Panc1 (cell line): ENCODE measurements at regions not wholly inside any gene's neighbourhood (a gene's known extent, or its start where the extent isn't known, plus 50 kb on each side); places are given as distances from the start of the nearest gene placed in this dataset.

Source experiments
- ATAC-seq: fragments of 200-7000 bp; cut with Tn5 transposase; 2 replicates; pipeline ENCODE4 v1.9.1; 2020; ENCODE audit warnings: mild to moderate bottlenecking, moderate library complexity
- BruUV-seq: library from RNA; stranded (reverse); fragments of 400-500 nt; replicated peaks from 2 replicates; lab custom pipeline; 2021; lab: Mats Ljungman, UMichigan
- CTCF ChIA-PET: fragments of 300-600 bp; sonication (Branson Sonifier 250); formaldehyde crosslinking; loops from one replicate; lab custom pipeline; 2022; ENCODE audit warnings: antibody characterized with exemption; lab: Charles Lee
- POLR2A ChIA-PET: fragments of 300-600 bp; sonication (Branson Sonifier 250); formaldehyde crosslinking; loops from one replicate; lab custom pipeline; 2022; ENCODE audit warnings: antibody characterized with exemption; lab: Charles Lee
- DNase-seq: peaks from one replicate; pipeline ENCODE4 v3.0.0-alpha.2; 2010; ENCODE audit warnings: low read depth, low spot score
- H3K27ac ChIP-seq: 2 replicates; pipeline ENCODE4 v1.5.1; 2011; ENCODE audit warnings: mild to moderate bottlenecking, low read length, inconsistent platforms
- H3K27me3 ChIP-seq: fragments of 200-500 bp; sonication (Bioruptor generic); 2 replicates; pipeline ENCODE4 v1.6.0; 2014; ENCODE audit warnings: low read length, inconsistent platforms; ENCODE audit not compliant: control insufficient read depth, insufficient read depth
- H3K36me3 ChIP-seq: fragments of 200-500 bp; sonication (Bioruptor generic); 2 replicates; pipeline ENCODE4 v1.5.1; 2014; ENCODE audit warnings: inconsistent platforms, mild to moderate bottlenecking, low read length, moderate library complexity; ENCODE audit not compliant: control insufficient read depth, insufficient read depth
- H3K4me1 ChIP-seq: 2 replicates; pipeline ENCODE4 v1.5.1; 2011; ENCODE audit warnings: inconsistent platforms, mild to moderate bottlenecking, low read length, moderate library complexity; ENCODE audit not compliant: control insufficient read depth, insufficient read depth
- H3K4me3 ChIP-seq, 2 experiments: 2 replicates each; pipeline ENCODE4 v1.5.1; 2011 to 2012; ENCODE audit warnings: low read depth in 2 of 2, low read length in 2 of 2, mild to moderate bottlenecking in 2 of 2, inconsistent platforms in 1 of 2, moderate library complexity in 1 of 2
- H3K9me3 ChIP-seq: fragments of 200-500 bp; sonication (Bioruptor generic); 2 replicates; pipeline ENCODE4 v1.5.1; 2014; ENCODE audit warnings: low read depth, mild to moderate bottlenecking, inconsistent platforms, low read length, moderate library complexity; ENCODE audit not compliant: control insufficient read depth, insufficient read depth
- CTCF ChIP-seq: fragments of 450-650 bp; IDR thresholded peaks from 2 replicates; pipeline ENCODE4 v1.5.1; 2017; ENCODE audit warnings: mild to moderate bottlenecking
- POLR2AphosphoS5 ChIP-seq: IDR thresholded peaks from 2 replicates; pipeline ENCODE4 v1.6.1; 2012; ENCODE audit warnings: mild to moderate bottlenecking, low read depth, low read length, moderate library complexity
- SIN3A ChIP-seq: IDR thresholded peaks from 2 replicates; pipeline ENCODE4 v1.6.1; 2012; ENCODE audit warnings: low read depth, mild to moderate bottlenecking, low read length, moderate library complexity, borderline replicate concordance; ENCODE audit not compliant: insufficient read depth
- TCF7L2 ChIP-seq: IDR thresholded peaks from 2 replicates; pipeline ENCODE4 v1.6.1; 2011; ENCODE audit warnings: mild to moderate bottlenecking, low read depth, low read length, inconsistent platforms
- in situ Hi-C: cut with HindIII; loops from 2 replicates; pipeline ENCODE4 v1.10.0; 2016; ENCODE audit warnings: low sequenced_read_pairs, low pct_unique_long_range_greater_than_20kb
- intact Hi-C: fragments of 100-400 bp; cut with micrococcal nuclease; formaldehyde crosslinking; loops from one replicate; pipeline ENCODE4 v1.10.0; 2022; ENCODE audit not compliant: unreplicated experiment
- TF ChIP-seq, protein P1 (sequence below), 2 experiments: IDR thresholded peaks; 2 replicates each; pipeline ENCODE4 v1.6.1; 2011 to 2012; ENCODE audit warnings: low read depth in 2 of 2, control low read depth in 1 of 2, low read length in 1 of 2, mild to moderate bottlenecking in 1 of 2, moderate library complexity in 1 of 2; ENCODE audit not compliant: insufficient read depth in 1 of 2

GRCh38 chr6:132927713-132928112 lies 113.3 kb downstream of the RPS12 start:
- no peaks in the 10 kb centered on the region for H3K36me3 ChIP-seq
- no peaks in the 10 kb centered on the region for H3K4me1 ChIP-seq
- no peak for TF ChIP-seq SIN3A
- TF ChIP-seq, protein P1, sequence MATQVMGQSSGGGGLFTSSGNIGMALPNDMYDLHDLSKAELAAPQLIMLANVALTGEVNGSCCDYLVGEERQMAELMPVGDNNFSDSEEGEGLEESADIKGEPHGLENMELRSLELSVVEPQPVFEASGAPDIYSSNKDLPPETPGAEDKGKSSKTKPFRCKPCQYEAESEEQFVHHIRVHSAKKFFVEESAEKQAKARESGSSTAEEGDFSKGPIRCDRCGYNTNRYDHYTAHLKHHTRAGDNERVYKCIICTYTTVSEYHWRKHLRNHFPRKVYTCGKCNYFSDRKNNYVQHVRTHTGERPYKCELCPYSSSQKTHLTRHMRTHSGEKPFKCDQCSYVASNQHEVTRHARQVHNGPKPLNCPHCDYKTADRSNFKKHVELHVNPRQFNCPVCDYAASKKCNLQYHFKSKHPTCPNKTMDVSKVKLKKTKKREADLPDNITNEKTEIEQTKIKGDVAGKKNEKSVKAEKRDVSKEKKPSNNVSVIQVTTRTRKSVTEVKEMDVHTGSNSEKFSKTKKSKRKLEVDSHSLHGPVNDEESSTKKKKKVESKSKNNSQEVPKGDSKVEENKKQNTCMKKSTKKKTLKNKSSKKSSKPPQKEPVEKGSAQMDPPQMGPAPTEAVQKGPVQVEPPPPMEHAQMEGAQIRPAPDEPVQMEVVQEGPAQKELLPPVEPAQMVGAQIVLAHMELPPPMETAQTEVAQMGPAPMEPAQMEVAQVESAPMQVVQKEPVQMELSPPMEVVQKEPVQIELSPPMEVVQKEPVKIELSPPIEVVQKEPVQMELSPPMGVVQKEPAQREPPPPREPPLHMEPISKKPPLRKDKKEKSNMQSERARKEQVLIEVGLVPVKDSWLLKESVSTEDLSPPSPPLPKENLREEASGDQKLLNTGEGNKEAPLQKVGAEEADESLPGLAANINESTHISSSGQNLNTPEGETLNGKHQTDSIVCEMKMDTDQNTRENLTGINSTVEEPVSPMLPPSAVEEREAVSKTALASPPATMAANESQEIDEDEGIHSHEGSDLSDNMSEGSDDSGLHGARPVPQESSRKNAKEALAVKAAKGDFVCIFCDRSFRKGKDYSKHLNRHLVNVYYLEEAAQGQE (IDR thresholded peaks at IDR 0.05; ENCODE audit: insufficient read depth in 1 of 2, low read depth in 2 of 2, low read length in 1 of 2), result no peak
- intact Hi-C loops, result no loop called here
- in situ Hi-C loops, result no loop called here
- DNase-seq (no peak), ATAC-seq (no peak)
- BruUV-seq, result no TSS peak
- ChIA-PET CTCF (no interaction called here), POLR2A (no interaction called here)
- H3K27ac ChIP-seq, result no peak overlapping the region
- no peak overlapping the region for H3K4me3 ChIP-seq
- H3K9me3 ChIP-seq, result no peaks in the 10 kb centered on the region
- no peaks in the 10 kb centered on the region for H3K27me3 ChIP-seq

DNA sequence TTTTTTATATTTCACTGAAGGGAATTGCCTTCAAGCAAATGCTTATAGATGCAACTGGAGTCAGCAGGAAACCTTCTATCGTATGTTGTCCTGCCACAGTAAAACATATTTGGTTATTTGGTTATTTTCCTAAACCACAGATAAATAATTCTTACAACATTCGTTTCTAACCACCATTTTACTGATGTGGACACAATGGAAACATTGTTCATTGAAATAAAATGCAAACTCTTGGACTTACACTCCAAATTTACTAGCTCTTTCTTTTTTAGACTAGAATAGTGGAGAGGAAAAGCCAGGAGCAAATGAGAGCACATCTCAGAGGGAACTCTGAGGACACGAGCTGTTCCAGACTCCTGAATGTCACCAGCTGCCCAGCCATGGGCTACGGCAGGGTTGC lies 114.8 kb downstream of the RPS12 start:
- ATAC-seq, result no peak

More for the DNA sequence above, 114.8 kb downstream of the RPS12 start:
- Histone ChIP-seq H3K27me3 (no peaks in the 10 kb centered on the region), H3K4me3 (no peak overlapping the region), H3K9me3 (no peaks in the 10 kb centered on the region), H3K36me3 (no peaks in the 10 kb centered on the region), H3K4me1 (no peaks in the 10 kb centered on the region), H3K27ac (no peak overlapping the region)
- no peak for DNase-seq
- ChIA-PET POLR2A (no interaction called here), CTCF (interaction anchor here (0.6 kb wide), 1 partner anchor 444 kb away, joined by 3 read pairs; no protein-coding TSS in a partner anchor)
- TF ChIP-seq CTCF (no peak), TCF7L2 (no peak), SIN3A (no peak), POLR2AphosphoS5 (no peak)
- TF ChIP-seq, protein P1 (IDR thresholded peaks at IDR 0.05; ENCODE audit: insufficient read depth in 1 of 2, low read depth in 2 of 2, low read length in 1 of 2), result no peak
- in situ Hi-C loops (no loop called here), intact Hi-C loops (no loop called here)
- BruUV-seq, result no TSS peak
